ENCODE measurements at regions not wholly inside any gene's neighbourhood (a gene's known extent, or its start where the extent isn't known, plus 50 kb on each side); places are given as distances from the start of the nearest gene placed in this dataset.

GRCh38 chr6:156028335-156029131 is 572.9 kb upstream of the NOX3 start:
- DNase-seq: peak; percentile 11
- H3K9me3 Mint-ChIP-seq (ENCODE audit: low read depth): peaks cover 24% of the 10 kb centered on the region
- ChIA-PET POLR2A (no interaction called here), CTCF (no interaction called here)
- no peaks in the 10 kb centered on the region for H3K27me3 Mint-ChIP-seq
- H3K4me3 Mint-ChIP-seq: peak overlapping the region; percentile 32
- intact Hi-C loops (cut with DNase I, micrococcal nuclease): no loop called here
- H3K36me3 Mint-ChIP-seq (ENCODE audit: low read depth): peaks cover 8% of the 10 kb centered on the region
- H3K27ac Mint-ChIP-seq: peak overlapping the region; percentile 91
- H3K4me1 Mint-ChIP-seq: peaks cover 14% of the 10 kb centered on the region
- peak; percentile 92 for ATAC-seq

GRCh38 chr6:156027248-156027626 is 571.6 kb upstream of the NOX3 start:
- Mint-ChIP-seq H3K36me3 (ENCODE audit: low read depth) (peaks cover 10% of the 10 kb centered on the region), H3K4me3 (no peak overlapping the region), H3K9me3 (ENCODE audit: low read depth) (peaks cover 23% of the 10 kb centered on the region), H3K27ac (no peak overlapping the region), H3K27me3 (no peaks in the 10 kb centered on the region), H3K4me1 (peaks cover 14% of the 10 kb centered on the region)
- intact Hi-C loops (cut with DNase I, micrococcal nuclease): no loop called here
- DNase-seq (no peak), ATAC-seq (no peak)
- ChIA-PET POLR2A (no interaction called here), CTCF (no interaction called here)

- no peak overlapping the region for H3K4me3 Mint-ChIP-seq
- CTCF ChIA-PET: no interaction called here
These were observed 571.0 kb upstream of the NOX3 start for GRCh38 chr6:156026486-156027247.

GRCh38 chr6:156024339-156024738 is 568.7 kb upstream of the NOX3 start:
- Mint-ChIP-seq H3K27me3 (no peaks in the 10 kb centered on the region), H3K4me3 (no peak overlapping the region), H3K4me1 (peaks cover 9% of the 10 kb centered on the region), H3K36me3 (ENCODE audit: low read depth) (peaks cover 10% of the 10 kb centered on the region), H3K27ac (no peak overlapping the region), H3K9me3 (ENCODE audit: low read depth) (peaks cover 22% of the 10 kb centered on the region)
- POLR2A ChIA-PET: no interaction called here
- intact Hi-C loops (cut with DNase I, micrococcal nuclease): no loop called here
- ATAC-seq: no peak
- DNase-seq: no peak
- CTCF ChIA-PET: no interaction called here

More at GRCh38 chr6:156026486-156027247, 571.0 kb upstream of the NOX3 start:
- Mint-ChIP-seq H3K27ac (no peak overlapping the region), H3K9me3 (ENCODE audit: low read depth) (peaks cover 22% of the 10 kb centered on the region), H3K27me3 (no peaks in the 10 kb centered on the region), H3K4me1 (peaks cover 14% of the 10 kb centered on the region), H3K36me3 (ENCODE audit: low read depth) (peaks cover 10% of the 10 kb centered on the region)
- POLR2A ChIA-PET: no interaction called here
- no peak for DNase-seq
- ATAC-seq: no peak
- intact Hi-C loops (cut with DNase I, micrococcal nuclease): no loop called here

GRCh38 chr6:156021746-156022396 is 566.2 kb upstream of the NOX3 start:
- DNase-seq (no peak), ATAC-seq (no peak)
- H3K9me3 Mint-ChIP-seq (ENCODE audit: low read depth): peaks cover 22% of the 10 kb centered on the region
- POLR2A ChIA-PET: interaction anchor here (0.6 kb wide), 1 partner anchor 37 kb away, joined by 3 read pairs; no protein-coding TSS in a partner anchor
- intact Hi-C loops (cut with DNase I, micrococcal nuclease): no loop called here
- CTCF ChIA-PET: no interaction called here
- no peak overlapping the region for H3K4me3 Mint-ChIP-seq
- H3K36me3 Mint-ChIP-seq (ENCODE audit: low read depth): peaks cover 10% of the 10 kb centered on the region
- no peaks in the 10 kb centered on the region for H3K27me3 Mint-ChIP-seq
- H3K27ac Mint-ChIP-seq: no peak overlapping the region
- no peaks in the 10 kb centered on the region for H3K4me1 Mint-ChIP-seq

- POLR2A ChIA-PET: no interaction called here
- intact Hi-C loops (cut with DNase I, micrococcal nuclease): no loop called here
- no peak overlapping the region for H3K27ac Mint-ChIP-seq
- CTCF ChIA-PET: no interaction called here
- DNase-seq (no peak), ATAC-seq (no peak)
- peaks cover 6% of the 10 kb centered on the region for H3K9me3 Mint-ChIP-seq (ENCODE audit: low read depth)
- no peak overlapping the region for H3K4me3 Mint-ChIP-seq
- peaks cover 7% of the 10 kb centered on the region for H3K36me3 Mint-ChIP-seq (ENCODE audit: low read depth)
- H3K27me3 Mint-ChIP-seq: peaks cover 3% of the 10 kb centered on the region
- H3K4me1 Mint-ChIP-seq: peaks cover 22% of the 10 kb centered on the region
These were observed 562.2 kb upstream of the NOX3 start for GRCh38 chr6:156017838-156018237.

GRCh38 chr6:156016186-156016976 is 560.7 kb upstream of the NOX3 start:
- H3K27me3 Mint-ChIP-seq: peaks cover 3% of the 10 kb centered on the region

GRCh38 chr6:156013155-156013554 is 557.5 kb upstream of the NOX3 start:
- peaks cover 12% of the 10 kb centered on the region for H3K9me3 Mint-ChIP-seq (ENCODE audit: low read depth)
- H3K27ac Mint-ChIP-seq: peak overlapping the region; percentile 64
- peak; percentile 57 for ATAC-seq
- peak overlapping the region; percentile 31 for H3K4me3 Mint-ChIP-seq
- DNase-seq: peak; percentile 33
- H3K27me3 Mint-ChIP-seq: peaks cover 3% of the 10 kb centered on the region
- ChIA-PET CTCF (no interaction called here), POLR2A (no interaction called here)
- peaks cover 28% of the 10 kb centered on the region for H3K4me1 Mint-ChIP-seq
- H3K36me3 Mint-ChIP-seq (ENCODE audit: low read depth): peaks cover 7% of the 10 kb centered on the region
- intact Hi-C loops (cut with DNase I, micrococcal nuclease): no loop called here

More at GRCh38 chr6:156016186-156016976, 560.7 kb upstream of the NOX3 start:
- POLR2A ChIA-PET: interaction anchor here (0.6 kb wide), 1 partner anchor 27 kb away, joined by 4 read pairs; no protein-coding TSS in a partner anchor
- no peak overlapping the region for H3K27ac Mint-ChIP-seq
- ATAC-seq: no peak
- intact Hi-C loops (cut with DNase I, micrococcal nuclease): no loop called here
- peaks cover 4% of the 10 kb centered on the region for H3K36me3 Mint-ChIP-seq (ENCODE audit: low read depth)
- CTCF ChIA-PET: interaction anchor here (0.5 to 0.6 kb wide), 2 partner anchors 9 to 182 kb away, joined by 3 read pairs; no protein-coding TSS in a partner anchor
- H3K9me3 Mint-ChIP-seq (ENCODE audit: low read depth): peaks cover 4% of the 10 kb centered on the region
- H3K4me1 Mint-ChIP-seq: peaks cover 22% of the 10 kb centered on the region
- H3K4me3 Mint-ChIP-seq: no peak overlapping the region
- DNase-seq: no peak

GRCh38 chr6:156009656-156010055 is 554.0 kb upstream of the NOX3 start:
- H3K27me3 Mint-ChIP-seq: peaks cover 3% of the 10 kb centered on the region
- peaks cover 2% of the 10 kb centered on the region for H3K36me3 Mint-ChIP-seq (ENCODE audit: low read depth)
- ChIA-PET POLR2A (no interaction called here), CTCF (no interaction called here)
- H3K4me1 Mint-ChIP-seq: peaks cover 22% of the 10 kb centered on the region
- H3K9me3 Mint-ChIP-seq (ENCODE audit: low read depth): peaks cover 10% of the 10 kb centered on the region
- ATAC-seq (peak; percentile 80), DNase-seq (peak; percentile 28)
- intact Hi-C loops (cut with DNase I, micrococcal nuclease): no loop called here
- no peak overlapping the region for H3K27ac Mint-ChIP-seq
- H3K4me3 Mint-ChIP-seq: no peak overlapping the region

- DNase-seq: no peak
- Mint-ChIP-seq H3K4me1 (peaks cover 4% of the 10 kb centered on the region), H3K27ac (no peak overlapping the region), H3K4me3 (no peak overlapping the region), H3K9me3 (ENCODE audit: low read depth) (peaks cover 12% of the 10 kb centered on the region), H3K27me3 (no peaks in the 10 kb centered on the region), H3K36me3 (ENCODE audit: low read depth) (peaks cover 2% of the 10 kb centered on the region)
- ChIA-PET CTCF (no interaction called here), POLR2A (no interaction called here)
- no peak for ATAC-seq
- intact Hi-C loops (cut with DNase I, micrococcal nuclease): no loop called here
These were observed 549.2 kb upstream of the NOX3 start for GRCh38 chr6:156004796-156005195.

GRCh38 chr6:155996151-155996550 is 540.5 kb upstream of the NOX3 start:
- no peaks in the 10 kb centered on the region for H3K27me3 Mint-ChIP-seq
- ATAC-seq: no peak

More at GRCh38 chr6:155996151-155996550, 540.5 kb upstream of the NOX3 start:
- CTCF ChIA-PET: no interaction called here
- Mint-ChIP-seq H3K9me3 (ENCODE audit: low read depth) (no peaks in the 10 kb centered on the region), H3K4me1 (no peaks in the 10 kb centered on the region), H3K36me3 (ENCODE audit: low read depth) (no peaks in the 10 kb centered on the region), H3K4me3 (no peak overlapping the region), H3K27ac (no peak overlapping the region)
- intact Hi-C loops (cut with DNase I, micrococcal nuclease): no loop called here
- DNase-seq: no peak
- POLR2A ChIA-PET: no interaction called here
